COLO668 (cell line): ENCODE measurements at regions not wholly inside any gene's neighbourhood (a gene's known extent, or its start where the extent isn't known, plus 50 kb on each side); places are given as distances from the start of the nearest gene placed in this dataset.

ENCODE experiments used
- DNase-seq: peaks from one replicate; lab custom pipeline; 2025; ENCODE audit not compliant: unreplicated experiment; lab: John Stamatoyannopoulos, UW

DNA sequence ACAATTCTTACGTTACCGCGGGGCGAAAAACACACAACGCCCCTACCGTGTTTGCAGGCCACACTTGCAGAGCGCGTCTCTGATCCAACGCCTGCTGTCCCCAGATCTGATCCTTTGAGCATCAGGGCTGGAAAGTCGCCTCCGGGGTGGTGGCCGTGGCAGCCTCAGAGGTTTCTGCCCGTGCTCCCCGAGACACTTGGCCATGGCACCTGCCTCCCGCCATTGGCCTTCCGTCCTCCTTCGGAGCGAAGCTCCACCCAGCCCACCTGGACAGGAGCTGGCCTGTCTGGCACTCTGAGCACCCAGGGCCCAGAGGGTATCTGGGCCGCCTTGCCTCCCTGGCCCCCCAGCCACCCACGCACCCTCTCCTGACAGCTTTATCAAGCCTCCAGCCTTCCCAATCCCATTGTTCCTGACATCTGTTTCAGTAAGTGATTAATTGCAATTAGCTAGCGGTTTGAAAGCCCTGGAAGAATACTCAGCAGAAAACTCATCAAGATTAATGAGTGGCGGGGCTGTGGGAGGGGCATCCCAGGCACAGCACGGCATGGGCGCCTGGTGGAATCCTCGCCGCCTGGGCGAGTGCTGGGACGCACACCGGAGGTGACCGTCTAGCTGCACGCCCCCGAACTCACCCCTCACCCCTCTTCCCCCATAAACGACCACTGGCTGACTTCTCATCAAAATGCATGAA, 181.5 kb upstream of the GSE1 start:
- DNase-seq, result no peak

DNA sequence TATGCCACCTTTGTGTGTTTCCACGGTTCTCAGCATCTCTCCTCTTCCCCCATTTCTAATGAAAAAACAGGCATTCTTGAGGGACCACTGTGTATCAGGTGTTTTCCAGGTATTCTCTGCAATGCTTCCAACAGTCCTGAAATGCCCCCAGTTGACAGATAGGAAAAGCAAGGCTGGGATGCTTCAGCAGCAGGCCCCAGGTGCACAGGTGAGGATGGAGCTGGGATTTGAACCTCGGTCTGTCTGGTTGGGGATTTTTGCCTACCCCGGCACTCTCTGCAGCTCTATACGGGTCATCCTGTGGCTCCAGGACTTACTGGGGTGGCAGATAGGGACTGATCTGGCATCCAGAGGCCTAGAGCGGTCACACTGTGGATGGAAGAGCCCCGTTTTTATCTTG, 180.5 kb upstream of the GSE1 start:
- DNase-seq, result no peak

DNA sequence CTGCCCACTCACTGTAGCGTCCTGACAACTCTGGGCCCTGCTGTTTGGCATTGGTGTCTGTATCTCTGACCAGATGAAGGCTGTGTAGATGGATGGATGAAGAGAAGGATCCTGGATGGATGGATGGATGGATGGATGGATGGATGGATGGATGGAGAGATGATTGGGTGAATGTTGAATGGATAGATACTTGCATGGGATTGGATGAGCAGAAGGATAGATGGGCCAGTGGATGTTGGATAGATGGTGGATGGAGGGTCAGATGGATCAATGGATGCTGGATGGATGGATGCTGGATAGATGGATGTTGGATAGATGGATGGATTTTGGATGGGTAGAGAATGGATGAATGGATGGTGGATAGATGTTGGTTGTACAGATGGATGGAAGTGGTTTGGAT, 179.6 kb upstream of the GSE1 start:
- no peak for DNase-seq

DNA sequence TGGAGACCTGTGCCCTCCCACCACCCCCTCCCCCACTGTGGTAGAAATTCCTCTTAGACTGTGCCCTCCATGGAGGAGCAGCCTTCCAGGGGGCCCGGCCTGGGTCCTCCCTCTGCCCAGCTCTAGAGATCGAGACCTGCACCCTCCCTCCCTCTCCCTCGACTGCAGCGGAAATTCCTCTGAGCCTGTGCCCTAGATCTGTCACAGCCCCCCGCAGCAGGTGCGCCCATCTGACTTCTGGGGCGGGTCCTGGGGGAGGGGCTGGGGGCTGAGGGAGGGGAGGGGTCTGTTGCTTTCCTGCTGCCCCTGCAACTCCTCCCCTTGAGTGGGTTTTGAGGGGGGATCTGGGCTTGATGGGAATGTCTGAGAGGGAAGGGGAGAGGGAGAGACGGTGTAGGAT, 177.8 kb upstream of the GSE1 start:
- DNase-seq, result no peak

DNA sequence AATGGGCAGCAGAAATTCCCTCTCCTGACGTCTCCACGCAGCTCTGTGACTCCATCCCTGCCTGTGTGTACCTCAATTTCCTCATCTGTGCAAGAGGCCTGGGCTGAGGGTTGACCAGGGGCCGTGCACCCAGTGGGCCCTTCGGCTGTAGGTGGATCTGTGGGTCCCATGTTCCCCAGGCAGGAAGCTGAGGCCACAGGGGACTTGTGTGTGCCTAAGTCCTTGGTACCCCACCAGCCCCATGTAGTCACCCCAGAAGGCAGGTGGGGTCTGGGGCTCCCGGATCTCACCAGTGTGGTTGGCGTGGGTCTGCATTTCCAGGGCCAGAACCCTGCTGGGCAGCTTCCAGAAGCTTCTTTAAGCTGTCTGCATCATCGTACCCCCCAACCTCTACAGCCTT, 177.4 kb upstream of the GSE1 start:
- no peak for DNase-seq

DNA sequence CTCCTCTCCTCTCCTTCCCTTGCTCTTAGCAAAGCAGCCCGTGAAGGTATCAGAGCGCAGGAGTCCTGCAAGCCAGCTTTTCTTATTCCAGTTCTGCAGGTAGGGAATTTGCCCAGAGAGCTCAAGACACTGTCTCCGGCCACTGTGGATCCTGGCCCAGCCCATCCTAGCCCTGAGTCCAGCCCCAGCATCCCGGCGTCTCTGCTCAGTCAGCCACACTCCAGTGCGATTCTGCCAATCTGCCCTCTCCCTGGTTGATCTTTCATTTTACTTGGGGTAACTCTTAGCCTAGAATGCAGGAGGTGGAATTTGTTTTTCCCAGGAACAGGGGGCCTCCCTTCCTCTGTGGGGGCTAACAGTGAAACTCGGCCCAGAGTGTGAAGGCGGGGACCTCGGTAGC, 176.9 kb upstream of the GSE1 start:
- DNase-seq, result no peak

DNA sequence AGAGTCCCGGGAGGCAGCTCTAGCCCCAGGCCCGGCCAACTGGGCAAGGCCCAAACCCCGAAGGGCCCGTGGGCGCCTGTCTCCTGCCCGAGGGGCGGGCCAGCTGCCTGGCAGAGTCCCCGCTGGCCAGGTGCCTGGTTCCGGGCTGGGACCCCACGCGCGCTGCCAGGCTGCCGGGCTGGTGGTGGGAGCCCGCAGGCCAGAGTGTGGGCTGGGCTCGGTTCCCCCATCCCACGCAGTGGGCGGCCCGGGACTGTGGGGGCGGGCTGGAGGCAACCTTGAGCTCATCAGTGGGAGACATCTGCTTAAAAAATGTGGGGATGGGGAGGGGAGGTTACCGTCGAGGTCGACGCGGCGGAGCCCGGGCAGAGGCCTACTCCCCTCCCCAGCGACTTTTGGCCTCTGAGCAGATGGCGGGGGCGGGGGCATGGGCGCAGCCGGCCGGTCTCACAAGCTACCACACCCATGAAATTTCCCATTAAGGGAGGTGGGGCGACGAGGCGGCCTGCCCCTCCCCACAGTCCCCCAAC, 176.4 kb upstream of the GSE1 start:
- DNase-seq, result peak; percentile 42

DNA sequence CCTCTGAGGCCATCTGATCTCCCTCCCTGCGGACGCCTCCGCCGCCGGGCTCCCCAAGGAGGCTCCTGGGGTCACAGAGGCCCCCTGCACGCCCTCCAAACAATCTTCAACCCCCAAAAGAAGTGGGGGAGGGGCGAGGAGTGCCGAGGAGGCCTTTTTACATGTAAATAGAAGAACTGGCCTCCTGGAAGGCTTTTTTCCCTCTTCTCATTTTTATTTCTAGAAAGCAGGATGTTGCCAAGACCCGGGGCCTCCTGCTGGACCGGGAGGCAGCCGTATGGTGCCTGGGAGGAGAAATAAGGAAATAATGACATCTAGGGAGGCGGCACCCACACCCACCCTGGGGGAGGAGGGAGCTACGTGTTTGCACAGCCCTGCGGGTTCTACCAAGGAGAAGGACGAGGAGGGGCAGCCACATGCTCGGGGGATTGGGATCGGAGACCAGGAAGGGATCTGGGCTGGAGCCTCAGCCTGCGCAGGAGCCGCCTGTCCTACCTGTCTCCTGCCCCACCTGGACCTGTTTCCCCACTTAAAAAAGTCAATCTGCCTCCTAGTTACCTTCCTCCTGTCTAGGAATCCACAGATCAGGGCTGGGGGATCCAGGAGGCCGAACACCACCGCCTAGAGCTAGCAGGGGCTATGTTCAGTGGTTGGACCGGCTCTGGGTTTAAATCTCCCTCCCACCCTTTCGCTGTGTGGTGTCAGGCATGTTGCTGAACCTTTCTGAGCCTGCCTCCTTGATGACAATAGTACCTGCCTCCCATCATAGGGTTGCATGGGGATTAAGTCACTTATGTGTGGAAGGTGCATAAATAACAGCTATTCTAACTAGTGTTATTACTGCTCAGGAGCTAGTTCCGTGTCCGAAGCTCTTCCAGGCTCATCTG, 175.7 kb upstream of the GSE1 start:
- peak; percentile 65 for DNase-seq

DNA sequence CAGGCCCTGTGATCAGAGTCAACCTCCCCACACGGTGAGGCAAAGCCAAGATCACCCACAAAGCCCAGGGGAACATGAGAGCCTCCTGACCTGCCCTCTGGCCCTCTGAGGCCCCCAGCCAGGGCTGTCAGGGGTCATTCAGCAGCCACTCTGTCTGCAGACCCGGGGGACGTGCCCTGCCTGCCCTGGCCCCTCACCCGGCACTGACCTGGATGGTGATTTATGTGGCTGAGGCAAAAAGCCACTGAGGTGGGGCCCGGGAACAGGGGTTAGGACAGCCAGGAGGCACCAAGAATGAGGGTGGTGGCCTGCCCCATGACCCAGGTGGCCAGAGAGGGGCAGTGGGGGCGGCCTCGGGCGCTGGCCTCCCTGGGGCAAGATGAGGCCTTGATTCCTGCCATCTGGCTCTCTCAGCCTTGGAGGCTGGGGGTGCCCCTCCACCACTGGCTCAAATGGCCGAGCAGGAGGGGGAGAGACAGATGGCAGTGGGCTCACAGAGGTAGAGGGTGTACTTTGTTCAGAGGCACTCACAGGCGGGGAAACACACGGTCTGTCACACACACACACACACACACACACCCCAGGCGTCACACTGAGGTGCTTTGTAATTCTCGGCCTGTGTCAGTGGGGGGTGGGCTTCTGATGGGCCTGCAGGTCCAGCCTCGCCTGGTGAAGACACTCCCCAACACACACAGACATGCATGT, 174.0 kb upstream of the GSE1 start:
- no peak for DNase-seq

DNA sequence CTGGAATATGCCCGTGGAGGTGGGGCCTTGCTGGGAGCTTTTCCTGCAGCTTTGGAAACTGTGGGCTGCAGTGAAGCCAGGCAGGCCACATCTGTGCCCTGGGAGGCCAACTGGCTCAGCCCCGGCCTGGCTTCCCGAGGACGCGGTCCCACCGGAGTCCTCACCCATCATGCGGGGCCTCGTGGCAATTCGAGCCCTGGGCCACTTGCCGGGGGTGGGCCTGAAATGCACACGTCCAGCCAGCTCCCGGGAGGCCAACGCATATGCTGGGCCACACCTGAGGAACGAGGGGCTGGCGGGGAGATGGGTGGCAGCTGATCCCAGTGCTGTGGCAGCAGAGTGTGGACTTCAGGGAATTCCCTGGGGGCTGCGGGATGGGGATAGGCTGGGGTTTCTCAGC, 172.4 kb upstream of the GSE1 start:
- DNase-seq, result no peak

DNA sequence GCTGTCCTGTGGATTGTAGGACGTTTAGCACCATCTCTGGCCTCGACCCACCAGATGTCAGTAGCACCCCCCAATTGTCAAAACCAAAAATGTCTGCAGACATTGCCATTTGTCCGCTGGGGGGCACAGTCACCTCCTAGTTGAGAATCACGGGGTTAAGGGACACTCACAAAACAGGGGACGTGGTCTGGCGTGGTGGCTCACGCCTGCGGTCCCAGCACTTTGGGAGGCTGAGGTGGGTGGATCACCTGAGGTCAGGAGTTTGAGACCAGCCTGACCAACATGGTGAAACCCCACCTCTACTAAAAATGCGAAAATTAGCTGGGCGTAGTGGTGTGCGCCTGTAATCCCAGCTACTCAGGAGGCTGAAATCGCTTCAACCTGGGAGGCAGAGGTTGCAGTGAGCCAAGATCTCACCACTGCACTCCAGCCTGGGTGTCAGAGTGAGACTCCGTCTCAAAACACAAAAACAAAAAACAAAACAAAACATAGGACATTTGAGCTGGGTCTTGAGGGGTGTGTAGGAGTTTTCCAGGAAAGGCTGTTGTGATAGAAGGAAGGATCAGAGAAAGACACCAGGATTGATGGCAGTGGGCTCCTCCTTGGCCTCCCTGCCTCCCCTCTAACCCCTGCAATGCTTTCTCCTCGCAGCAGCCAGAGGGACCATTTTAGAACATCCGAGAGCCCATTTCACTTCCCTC, 171.8 kb upstream of the GSE1 start:
- no peak for DNase-seq

DNA sequence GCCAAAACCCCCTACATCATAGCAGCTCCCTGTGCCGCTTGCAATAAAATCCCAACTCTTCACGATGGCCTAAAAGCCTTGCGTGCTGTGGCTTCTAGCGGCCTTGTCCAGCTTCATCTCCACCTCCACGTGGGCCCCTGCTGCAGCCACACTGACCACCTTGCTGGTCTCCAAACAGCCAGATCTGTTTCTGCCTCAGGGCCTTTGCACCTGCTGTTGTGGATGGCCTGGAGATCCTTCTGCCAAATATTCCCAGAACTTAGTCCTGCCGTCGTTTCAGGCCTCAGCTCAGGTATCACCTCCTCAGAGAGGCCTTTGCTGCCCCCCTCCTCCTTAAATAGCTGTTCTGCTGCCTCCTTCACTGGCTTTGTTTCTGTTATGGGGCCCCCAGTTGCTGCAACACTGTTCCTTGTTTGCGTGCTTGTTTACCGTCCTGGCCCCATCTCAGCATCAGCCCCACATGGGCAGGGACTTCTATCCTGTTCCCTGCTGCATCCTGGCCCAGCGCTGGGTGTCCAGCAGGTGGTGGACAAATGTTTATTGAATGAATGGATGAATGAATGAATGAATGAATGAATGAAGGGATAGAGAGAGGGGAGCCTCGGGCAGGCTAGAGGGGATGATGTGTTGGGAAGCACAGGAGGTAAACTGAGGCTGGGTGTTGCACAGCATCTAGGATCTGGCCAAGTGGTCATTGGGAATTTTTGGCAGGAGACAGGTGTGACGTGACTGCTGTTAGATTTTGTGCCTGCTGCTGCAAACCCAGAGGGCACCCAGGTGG, 171.0 kb upstream of the GSE1 start:
- DNase-seq, result no peak

DNA sequence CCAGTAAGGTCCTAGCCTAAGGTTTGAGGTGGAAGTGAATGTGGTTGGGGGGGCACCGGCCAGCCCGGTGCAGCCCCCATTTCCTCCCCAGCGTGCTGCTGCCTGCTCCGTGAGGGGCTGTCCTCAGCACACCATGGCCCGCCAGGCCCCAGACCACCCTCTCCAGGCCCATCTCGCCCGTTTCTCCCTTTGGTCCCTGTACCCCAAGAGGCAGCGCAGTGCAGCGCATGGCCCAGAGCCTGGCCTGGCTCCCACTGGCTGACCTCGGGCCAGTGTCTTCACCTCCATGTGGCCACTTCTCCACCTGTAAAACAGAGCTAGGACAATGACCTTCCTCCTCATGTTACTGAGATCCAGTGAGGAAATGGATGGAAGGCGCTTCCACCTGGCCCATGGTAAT, 170.0 kb upstream of the GSE1 start:
- DNase-seq, result no peak

DNA sequence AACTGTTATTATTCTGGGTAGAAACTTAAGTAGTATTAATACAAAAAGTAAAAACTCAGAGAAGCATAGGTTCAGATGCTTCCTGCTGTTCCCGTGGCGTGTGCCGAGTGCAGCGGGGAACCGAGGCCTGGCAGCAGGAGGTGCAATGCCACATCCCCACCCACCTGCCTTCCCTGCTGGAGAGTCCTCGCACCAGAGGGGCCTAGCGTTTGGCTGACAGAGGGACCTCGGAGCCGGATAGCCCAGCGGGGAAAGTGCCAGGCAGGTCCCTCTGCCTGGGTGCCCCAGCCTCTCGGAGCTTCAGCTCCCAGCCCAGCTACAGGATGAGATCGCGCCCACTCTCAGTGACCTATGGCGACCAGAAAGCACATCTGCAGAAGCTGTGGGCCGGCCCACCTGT, 169.6 kb upstream of the GSE1 start:
- peak; percentile 19 for DNase-seq

DNA sequence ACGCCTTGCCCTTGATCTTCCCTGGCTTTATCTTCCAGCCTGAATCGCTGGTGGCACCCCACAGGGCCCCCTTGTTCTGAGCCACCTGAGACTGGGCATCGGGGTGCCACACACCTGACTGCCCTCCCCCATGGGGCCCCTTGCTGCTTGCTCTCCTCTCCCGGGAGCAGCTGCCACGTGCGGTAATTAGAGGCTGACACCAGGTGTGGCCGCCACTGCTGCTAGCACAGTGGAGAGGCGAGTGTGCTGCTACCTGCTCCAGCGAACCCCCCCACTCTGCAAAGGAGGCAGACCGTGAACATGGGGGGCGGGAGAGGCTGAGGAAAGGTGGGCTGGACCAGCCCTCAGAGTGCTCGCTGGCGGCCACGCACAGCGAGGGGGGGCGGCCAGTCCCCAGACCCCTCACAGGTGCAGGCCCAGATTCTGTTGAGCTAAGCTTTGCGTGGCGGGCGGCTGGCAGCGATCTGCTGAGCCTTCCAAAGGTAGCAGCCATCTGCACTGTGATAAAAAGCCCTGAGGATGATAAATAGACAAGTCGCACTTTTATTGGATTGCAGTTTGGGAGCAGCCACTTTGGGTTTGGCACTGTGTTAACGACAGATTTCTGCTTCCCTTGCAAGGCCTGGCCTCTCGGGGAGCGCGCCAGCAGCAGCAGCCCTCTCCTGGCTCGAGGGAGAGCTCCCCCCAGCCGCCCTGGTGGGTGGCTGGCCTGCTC, 167.9 kb upstream of the GSE1 start:
- peak; percentile 94 for DNase-seq

DNA sequence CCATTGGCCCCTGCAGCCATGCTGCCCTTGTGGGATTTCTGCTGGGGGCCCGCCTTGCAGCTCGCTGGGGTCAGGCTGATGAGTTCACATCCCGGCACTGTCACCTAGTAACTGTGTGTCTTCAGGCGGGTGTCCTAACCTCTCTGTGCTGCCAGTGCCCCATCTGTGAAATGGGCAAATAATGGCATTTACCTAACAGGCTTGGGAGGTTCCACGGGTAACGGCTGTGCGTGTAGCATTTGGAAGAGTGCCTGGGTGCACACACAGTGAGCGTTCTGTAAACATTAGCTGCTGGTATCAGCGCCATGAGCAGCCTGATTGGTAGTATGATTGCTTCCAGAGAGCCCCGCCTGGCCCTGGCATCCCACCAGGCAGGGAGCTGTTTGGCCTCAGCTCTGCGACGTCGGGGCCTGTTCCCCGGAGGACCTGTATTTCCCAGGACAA, 167.3 kb upstream of the GSE1 start:
- peak; percentile 50 for DNase-seq

DNA sequence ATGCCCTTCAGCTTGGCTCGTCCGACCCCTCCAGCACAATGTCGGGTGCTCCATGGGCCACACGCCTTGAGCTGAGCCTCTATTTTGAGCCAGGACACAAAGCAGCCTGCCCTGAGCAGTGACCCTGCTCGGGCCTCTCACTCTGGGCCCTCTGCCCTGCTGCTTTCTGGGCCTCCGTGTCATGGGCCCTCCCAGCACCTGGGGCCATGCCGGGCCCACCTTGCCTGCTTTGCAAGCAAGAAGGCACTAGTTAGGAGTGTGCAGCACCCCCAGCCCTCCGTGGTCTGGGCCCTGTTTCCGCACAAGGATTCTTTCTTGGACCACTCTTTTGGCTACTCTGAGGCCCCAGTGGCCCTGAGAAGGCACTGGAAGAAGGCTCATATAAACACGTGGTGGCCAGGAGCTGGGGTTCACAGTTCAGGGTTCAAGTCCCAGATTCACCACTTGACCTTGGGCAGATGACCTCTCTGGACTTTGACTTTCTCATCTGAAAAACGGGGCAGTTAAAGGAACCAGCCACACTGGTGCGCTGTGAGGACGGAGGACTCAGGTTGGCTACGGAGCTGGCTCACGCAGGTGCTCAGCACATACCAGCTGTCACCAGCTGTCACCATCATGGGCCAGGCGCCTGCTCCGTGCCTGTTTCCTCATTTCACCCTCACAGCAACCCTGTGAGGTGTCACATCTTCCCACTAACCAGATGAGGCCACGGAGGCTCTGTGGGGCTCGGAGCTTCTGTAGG, 166.0 kb upstream of the GSE1 start:
- peak; percentile 86 for DNase-seq

DNA sequence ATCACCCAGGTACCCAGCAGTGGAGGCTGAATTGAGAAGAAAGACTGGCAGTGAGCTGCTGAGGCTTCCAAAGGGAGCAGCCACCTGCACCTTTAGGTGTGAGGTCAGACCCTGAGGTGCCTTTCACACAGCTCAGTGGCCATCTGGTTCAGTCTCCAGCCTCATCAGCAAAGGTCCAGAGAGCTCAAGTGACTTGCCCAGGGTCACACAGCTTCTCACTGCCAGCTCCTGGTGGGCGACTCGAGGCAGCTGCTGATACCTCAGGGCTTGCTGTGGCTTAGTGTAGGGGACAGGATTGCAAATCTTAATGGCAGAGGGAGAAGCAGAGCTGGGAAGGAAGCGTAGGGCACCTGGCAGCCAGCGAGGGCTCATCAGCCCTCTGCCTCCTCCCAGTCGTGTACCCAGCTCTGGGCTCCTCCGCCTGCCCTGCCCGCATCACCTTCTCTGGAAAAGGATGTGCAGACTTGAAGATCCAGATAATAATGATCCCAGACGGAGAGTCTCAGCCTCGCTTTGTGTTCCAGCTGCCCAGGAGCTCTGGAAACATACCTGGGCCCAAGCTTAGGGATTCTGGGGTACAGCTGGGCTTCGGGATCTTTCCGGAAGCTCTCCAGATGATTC, 165.3 kb upstream of the GSE1 start:
- peak; percentile 56 for DNase-seq
